ENCODE measurements at regions not wholly inside any gene's neighbourhood (a gene's known extent, or its start where the extent isn't known, plus 50 kb on each side); places are given as distances from the start of the nearest gene placed in this dataset.

DNA sequence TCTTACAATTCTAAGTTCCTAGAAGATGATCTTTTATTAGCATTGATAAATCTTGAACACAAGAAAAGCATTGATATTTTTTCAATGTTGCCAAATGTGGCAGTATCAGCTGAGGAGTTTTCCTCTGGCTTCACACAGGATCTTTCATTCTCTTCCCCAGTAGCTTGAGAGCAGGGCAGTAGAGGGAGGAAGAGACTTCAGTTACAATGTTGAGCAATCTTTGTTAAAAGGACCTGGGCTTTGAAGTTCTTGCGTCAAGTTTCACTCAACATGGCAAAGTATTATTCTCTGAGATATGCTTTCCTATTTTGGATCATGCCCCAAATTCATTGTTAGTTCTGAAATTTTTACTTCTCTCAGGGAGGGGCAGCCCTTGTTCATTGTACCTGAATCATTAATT is 238.0 kb downstream of the COL12A1 start:
- TF ChIP-seq GATA3 (IDR thresholded peaks at IDR 0.05; ENCODE audit: low read depth, low read length): no peak
- TF ChIP-seq GATA2 (IDR thresholded peaks at IDR 0.05; ENCODE audit: low read depth, low read length): no peak

Measured in SH-SY5Y (cell line).